WTC11 (cell line): ENCODE measurements at regions not wholly inside any gene's neighbourhood (a gene's known extent, or its start where the extent isn't known, plus 50 kb on each side); places are given as distances from the start of the nearest gene placed in this dataset.

Experiments used
- ATAC-seq: fragments of 200-7000 bp; cut with Tn5 transposase; 2 replicates; pipeline ENCODE4 v1.10.0; 2021; ENCODE audit warnings: mild to moderate bottlenecking, moderate library complexity
- CTCF ChIA-PET: fragments of 300-600 bp; sonication (Branson Sonifier 250); formaldehyde crosslinking; loops from one replicate; lab custom pipeline; 2021; ENCODE audit warnings: antibody characterized with exemption; lab: Charles Lee
- POLR2A ChIA-PET: fragments of 350-600 bp; sonication (Branson Sonifier 250); formaldehyde crosslinking; loops from one replicate; lab custom pipeline; 2021; ENCODE audit warnings: antibody characterized with exemption; lab: Charles Lee
- DNase-seq: peaks from one replicate; pipeline ENCODE4 v3.0.0; 2021; ENCODE audit warnings: low spot score
- H3K27ac Mint-ChIP-seq: 2 replicates; pipeline ENCODE4 v1.8.0; 2021; ENCODE audit warnings: mixed read lengths
- H3K27me3 Mint-ChIP-seq: 2 replicates; pipeline ENCODE4 v1.8.0; 2021; ENCODE audit warnings: low read depth, mild to moderate bottlenecking, moderate library complexity, mixed read lengths
- H3K36me3 Mint-ChIP-seq: 2 replicates; pipeline ENCODE4 v1.8.0; 2021; ENCODE audit warnings: mixed read lengths
- H3K4me1 Mint-ChIP-seq: 2 replicates; pipeline ENCODE4 v1.8.0; 2022; ENCODE audit warnings: mixed read lengths
- H3K4me3 Mint-ChIP-seq: 2 replicates; pipeline ENCODE4 v1.8.0; 2021; ENCODE audit warnings: mild to moderate bottlenecking, moderate library complexity, mixed read lengths
- H3K9me3 Mint-ChIP-seq: 2 replicates; pipeline ENCODE4 v1.8.0; 2021; ENCODE audit warnings: mixed read lengths
- AR ChIP-seq: fragments of 250-450 bp; sonication (Bioruptor Pico); IDR thresholded peaks from 2 replicates; pipeline ENCODE4 v1.9.0; 2021; ENCODE audit warnings: mild to moderate bottlenecking
- CBFB ChIP-seq: sonication (generic); formaldehyde crosslinking; IDR thresholded peaks from 2 replicates; pipeline ENCODE4 v1.8.1; 2022; ENCODE audit warnings: mild to moderate bottlenecking, low read depth, missing genetic modification reagents
- ELF4 ChIP-seq: sonication (generic); formaldehyde crosslinking; IDR thresholded peaks from 2 replicates; pipeline ENCODE4 v1.8.1; 2022; ENCODE audit warnings: low read depth, mild to moderate bottlenecking, moderate library complexity, missing genetic modification reagents
- FOXK1 ChIP-seq: sonication (generic); formaldehyde crosslinking; IDR thresholded peaks from 2 replicates; pipeline ENCODE4 v1.8.0; 2022; ENCODE audit warnings: mild to moderate bottlenecking, moderate library complexity, missing genetic modification reagents
- GRHL2 ChIP-seq: fragments of 250-450 bp; sonication (Bioruptor Pico); IDR thresholded peaks from 2 replicates; pipeline ENCODE4 v1.8.0; 2022; ENCODE audit warnings: mild to moderate bottlenecking, moderate library complexity; ENCODE audit not compliant: insufficient replicate concordance, severe bottlenecking
- IRF1 ChIP-seq: sonication (generic); formaldehyde crosslinking; IDR thresholded peaks from 2 replicates; pipeline ENCODE4 v1.8.0; 2023; ENCODE audit warnings: missing genetic modification reagents
- JUN ChIP-seq: sonication (generic); formaldehyde crosslinking; IDR thresholded peaks from 2 replicates; pipeline ENCODE4 v1.8.0; 2023; ENCODE audit warnings: mild to moderate bottlenecking, missing genetic modification reagents
- MXD4 ChIP-seq: fragments of 250-450 bp; sonication (Bioruptor Pico); IDR thresholded peaks from 2 replicates; pipeline ENCODE4 v1.8.0; 2021; ENCODE audit warnings: mild to moderate bottlenecking, moderate library complexity, borderline replicate concordance
- MYBL2 ChIP-seq: sonication (generic); formaldehyde crosslinking; IDR thresholded peaks from 2 replicates; pipeline ENCODE4 v1.8.1; 2023; ENCODE audit warnings: mild to moderate bottlenecking, moderate library complexity, missing genetic modification reagents
- OVOL2 ChIP-seq: fragments of 250-450 bp; sonication (Bioruptor Pico); IDR thresholded peaks from 2 replicates; pipeline ENCODE4 v1.9.0; 2021; ENCODE audit warnings: mild to moderate bottlenecking, borderline replicate concordance
- PRRX2 ChIP-seq: fragments of 250-450 bp; sonication (Bioruptor Pico); IDR thresholded peaks from 2 replicates; pipeline ENCODE4 v1.8.0; 2021; ENCODE audit warnings: mild to moderate bottlenecking
- RELA ChIP-seq: sonication (generic); formaldehyde crosslinking; IDR thresholded peaks from 2 replicates; pipeline ENCODE4 v1.8.1; 2022; ENCODE audit warnings: missing genetic modification reagents, mild to moderate bottlenecking, borderline replicate concordance
- SMAD3 ChIP-seq: sonication (generic); formaldehyde crosslinking; IDR thresholded peaks from 2 replicates; pipeline ENCODE4 v1.8.0; 2022; ENCODE audit warnings: missing genetic modification reagents, mild to moderate bottlenecking, borderline replicate concordance
- SP1 ChIP-seq: sonication (generic); formaldehyde crosslinking; conservative IDR thresholded peaks from 2 replicates; pipeline ENCODE4 v1.8.1; 2022; ENCODE audit warnings: missing genetic modification reagents
- STAT6 ChIP-seq: sonication (generic); formaldehyde crosslinking; conservative IDR thresholded peaks from 2 replicates; pipeline ENCODE4 v1.8.1; 2023; ENCODE audit warnings: mild to moderate bottlenecking, low read depth, missing genetic modification reagents, moderate library complexity
- TCF7 ChIP-seq: sonication (generic); formaldehyde crosslinking; IDR thresholded peaks from 2 replicates; pipeline ENCODE4 v1.8.0; 2022; ENCODE audit warnings: mild to moderate bottlenecking, low read depth, missing genetic modification reagents, moderate library complexity
- USF2 ChIP-seq: sonication (generic); formaldehyde crosslinking; IDR thresholded peaks from 2 replicates; pipeline ENCODE4 v1.8.1; 2023; ENCODE audit warnings: mild to moderate bottlenecking, missing genetic modification reagents, moderate library complexity
- ZMAT4 ChIP-seq: fragments of 250-450 bp; sonication (Bioruptor Pico); IDR thresholded peaks from 2 replicates; pipeline ENCODE4 v1.9.0; 2021; ENCODE audit warnings: mild to moderate bottlenecking
- ZNF423 ChIP-seq: fragments of 250-450 bp; sonication (Bioruptor Pico); IDR thresholded peaks from 2 replicates; pipeline ENCODE4 v2.1.2; 2022; ENCODE audit warnings: mild to moderate bottlenecking, moderate library complexity
- TF ChIP-seq, protein P1 (sequence below): sonication (generic); formaldehyde crosslinking; IDR thresholded peaks from 2 replicates; pipeline ENCODE4 v1.8.1; 2023; ENCODE audit warnings: mild to moderate bottlenecking, moderate library complexity, missing genetic modification reagents
- TF ChIP-seq, protein P2 (sequence below): sonication (generic); formaldehyde crosslinking; conservative IDR thresholded peaks from 2 replicates; pipeline ENCODE4 v1.8.1; 2022; ENCODE audit warnings: mild to moderate bottlenecking, missing genetic modification reagents
- TF ChIP-seq, protein P3 (sequence below): sonication (generic); formaldehyde crosslinking; IDR thresholded peaks from 2 replicates; pipeline ENCODE4 v1.8.1; 2023; ENCODE audit warnings: mild to moderate bottlenecking, missing genetic modification reagents

DNA sequence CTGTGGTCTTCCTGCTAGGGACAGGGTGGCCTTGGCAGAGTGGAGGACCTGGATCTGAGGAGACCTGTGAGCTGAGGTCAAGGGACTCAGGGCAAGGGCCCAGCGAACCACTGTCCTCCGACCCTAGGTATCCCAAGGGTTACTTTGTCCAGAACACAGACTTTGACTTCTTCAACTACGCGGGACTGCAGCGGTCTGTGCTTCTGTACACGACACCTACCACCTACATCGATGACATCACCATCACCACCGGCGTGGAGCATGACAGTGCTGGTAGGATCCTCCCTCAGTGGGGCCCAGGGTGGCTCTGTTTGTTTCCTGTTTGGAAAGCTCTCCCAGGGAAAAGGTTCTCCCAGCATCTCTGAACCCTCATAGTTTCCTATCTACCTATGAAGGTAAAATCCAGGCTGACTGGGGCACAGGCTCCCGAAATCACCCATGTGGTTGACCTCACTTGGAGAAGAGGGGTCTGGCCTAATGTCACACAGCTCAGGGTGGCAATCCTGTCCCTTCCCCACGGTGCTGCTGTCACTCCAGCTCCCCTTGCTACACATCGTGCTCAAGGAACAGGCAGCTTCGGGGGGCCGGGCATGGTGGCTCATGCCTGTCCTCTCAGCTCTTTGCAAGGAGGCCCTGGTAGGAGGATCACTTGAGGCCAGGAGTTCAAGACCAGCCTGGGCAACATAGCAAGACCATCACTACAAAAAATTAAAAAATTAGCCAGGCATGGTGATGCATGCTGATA lies 57.6 kb downstream of the ZNF727 start (continued):
- TF ChIP-seq CBFB: no peak
- no peak for TF ChIP-seq IRF1
- TF ChIP-seq, protein P1, sequence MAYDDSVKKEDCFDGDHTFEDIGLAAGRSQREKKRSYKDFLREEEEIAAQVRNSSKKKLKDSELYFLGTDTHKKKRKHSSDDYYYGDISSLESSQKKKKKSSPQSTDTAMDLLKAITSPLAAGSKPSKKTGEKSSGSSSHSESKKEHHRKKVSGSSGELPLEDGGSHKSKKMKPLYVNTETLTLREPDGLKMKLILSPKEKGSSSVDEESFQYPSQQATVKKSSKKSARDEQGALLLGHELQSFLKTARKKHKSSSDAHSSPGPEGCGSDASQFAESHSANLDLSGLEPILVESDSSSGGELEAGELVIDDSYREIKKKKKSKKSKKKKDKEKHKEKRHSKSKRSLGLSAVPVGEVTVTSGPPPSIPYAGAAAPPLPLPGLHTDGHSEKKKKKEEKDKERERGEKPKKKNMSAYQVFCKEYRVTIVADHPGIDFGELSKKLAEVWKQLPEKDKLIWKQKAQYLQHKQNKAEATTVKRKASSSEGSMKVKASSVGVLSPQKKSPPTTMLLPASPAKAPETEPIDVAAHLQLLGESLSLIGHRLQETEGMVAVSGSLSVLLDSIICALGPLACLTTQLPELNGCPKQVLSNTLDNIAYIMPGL (CRISPR knock-in tag): no peak
- TF ChIP-seq FOXK1: no peak

GRCh38 chr7:64113981-64114380 lies 68.7 kb downstream of the ZNF727 start:
- no peak for ATAC-seq
- H3K27ac Mint-ChIP-seq: no peak overlapping the region
- ChIA-PET POLR2A (no interaction called here), CTCF (no interaction called here)
- peaks cover 14% of the 10 kb centered on the region for H3K27me3 Mint-ChIP-seq
- H3K4me3 Mint-ChIP-seq: no peak overlapping the region
- no peak for TF ChIP-seq ZMAT4 (CRISPR knock-in tag)
- TF ChIP-seq SP1: no peak
- peaks cover 32% of the 10 kb centered on the region for H3K36me3 Mint-ChIP-seq
- peaks cover 19% of the 10 kb centered on the region for H3K9me3 Mint-ChIP-seq
- DNase-seq: no peak
- H3K4me1 Mint-ChIP-seq: no peaks in the 10 kb centered on the region

DNA sequence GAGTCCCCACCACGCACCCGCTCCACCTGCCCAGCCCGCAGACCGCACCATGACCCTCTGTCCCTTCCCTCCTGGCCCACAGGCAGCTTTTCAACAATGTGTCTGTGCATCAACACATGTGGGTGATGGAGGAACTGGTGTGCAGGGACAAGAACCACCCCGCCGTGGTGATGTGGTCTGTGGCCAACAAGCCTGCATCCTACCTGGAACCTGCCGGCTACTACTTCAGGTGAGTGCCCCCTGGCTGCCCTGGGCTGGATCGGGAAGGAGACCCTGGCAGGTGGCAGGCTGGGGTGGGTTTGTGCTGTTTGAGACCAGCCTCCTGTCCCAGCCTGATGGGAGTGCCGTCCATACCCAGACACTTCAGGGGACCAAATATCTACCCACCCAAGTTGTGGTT lies 69.6 kb downstream of the ZNF727 start:
- H3K36me3 Mint-ChIP-seq: peaks cover 37% of the 10 kb centered on the region
- H3K4me1 Mint-ChIP-seq: no peaks in the 10 kb centered on the region
- ATAC-seq (no peak), DNase-seq (no peak)
- peaks cover 14% of the 10 kb centered on the region for H3K27me3 Mint-ChIP-seq
- POLR2A ChIA-PET: no interaction called here
- H3K4me3 Mint-ChIP-seq: no peak overlapping the region
- peaks cover 19% of the 10 kb centered on the region for H3K9me3 Mint-ChIP-seq
- no peak overlapping the region for H3K27ac Mint-ChIP-seq
- CTCF ChIA-PET: no interaction called here
- TF ChIP-seq PRRX2 (no peak), ELF4 (CRISPR knock-in tag) (no peak), MXD4 (no peak), CBFB (no peak), RELA (CRISPR knock-in tag) (no peak), AR (CRISPR knock-in tag) (no peak), SMAD3 (CRISPR knock-in tag) (no peak), SP1 (no peak), FOXK1 (no peak), OVOL2 (CRISPR knock-in tag) (no peak), JUN (no peak), STAT6 (CRISPR knock-in tag) (no peak), ZNF423 (CRISPR knock-in tag) (no peak), GRHL2 (no peak), USF2 (no peak), MYBL2 (CRISPR knock-in tag) (no peak), TCF7 (CRISPR knock-in tag) (no peak)
- TF ChIP-seq, protein P2, sequence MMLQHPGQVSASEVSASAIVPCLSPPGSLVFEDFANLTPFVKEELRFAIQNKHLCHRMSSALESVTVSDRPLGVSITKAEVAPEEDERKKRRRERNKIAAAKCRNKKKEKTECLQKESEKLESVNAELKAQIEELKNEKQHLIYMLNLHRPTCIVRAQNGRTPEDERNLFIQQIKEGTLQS (CRISPR knock-in tag): no peak
- TF ChIP-seq, protein P3, sequence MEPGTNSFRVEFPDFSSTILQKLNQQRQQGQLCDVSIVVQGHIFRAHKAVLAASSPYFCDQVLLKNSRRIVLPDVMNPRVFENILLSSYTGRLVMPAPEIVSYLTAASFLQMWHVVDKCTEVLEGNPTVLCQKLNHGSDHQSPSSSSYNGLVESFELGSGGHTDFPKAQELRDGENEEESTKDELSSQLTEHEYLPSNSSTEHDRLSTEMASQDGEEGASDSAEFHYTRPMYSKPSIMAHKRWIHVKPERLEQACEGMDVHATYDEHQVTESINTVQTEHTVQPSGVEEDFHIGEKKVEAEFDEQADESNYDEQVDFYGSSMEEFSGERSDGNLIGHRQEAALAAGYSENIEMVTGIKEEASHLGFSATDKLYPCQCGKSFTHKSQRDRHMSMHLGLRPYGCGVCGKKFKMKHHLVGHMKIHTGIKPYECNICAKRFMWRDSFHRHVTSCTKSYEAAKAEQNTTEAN (CRISPR knock-in tag): no peak
